Endothelial cell (in vitro differentiated cells): ENCODE measurements at regions not wholly inside any gene's neighbourhood (a gene's known extent, or its start where the extent isn't known, plus 50 kb on each side); places are given as distances from the start of the nearest gene placed in this dataset.

ENCODE experiments used
- DNase-seq: peaks from one replicate; pipeline ENCODE4 v3.0.0; 2021; ENCODE audit warnings: low spot score
- H3K27ac Mint-ChIP-seq: one replicate; pipeline ENCODE4 v1.8.0; 2021; ENCODE audit warnings: mixed read lengths, inconsistent platforms; ENCODE audit not compliant: unreplicated experiment
- H3K27me3 Mint-ChIP-seq: one replicate; pipeline ENCODE4 v1.8.0; 2021; ENCODE audit warnings: mild to moderate bottlenecking, moderate library complexity, mixed read lengths, inconsistent platforms; ENCODE audit not compliant: unreplicated experiment
- H3K36me3 Mint-ChIP-seq: one replicate; pipeline ENCODE4 v1.8.0; 2021; ENCODE audit warnings: mild to moderate bottlenecking, low read depth, mixed read lengths, inconsistent platforms; ENCODE audit not compliant: unreplicated experiment
- H3K4me1 Mint-ChIP-seq: one replicate; pipeline ENCODE4 v1.8.0; 2021; ENCODE audit warnings: mild to moderate bottlenecking, mixed read lengths, inconsistent platforms; ENCODE audit not compliant: unreplicated experiment
- H3K4me3 Mint-ChIP-seq: one replicate; pipeline ENCODE4 v1.8.0; 2021; ENCODE audit warnings: mild to moderate bottlenecking, mixed read lengths, inconsistent platforms; ENCODE audit not compliant: unreplicated experiment
- H3K9me3 Mint-ChIP-seq: one replicate; pipeline ENCODE4 v1.8.0; 2021; ENCODE audit warnings: mixed read lengths, inconsistent platforms; ENCODE audit not compliant: unreplicated experiment
- CTCF ChIP-seq: fragments of 200-600 bp; sonication (generic); IDR thresholded peaks from one replicate; pipeline ENCODE4 v1.5.0; 2021; ENCODE audit warnings: antibody characterized with exemption; ENCODE audit not compliant: unreplicated experiment

DNA sequence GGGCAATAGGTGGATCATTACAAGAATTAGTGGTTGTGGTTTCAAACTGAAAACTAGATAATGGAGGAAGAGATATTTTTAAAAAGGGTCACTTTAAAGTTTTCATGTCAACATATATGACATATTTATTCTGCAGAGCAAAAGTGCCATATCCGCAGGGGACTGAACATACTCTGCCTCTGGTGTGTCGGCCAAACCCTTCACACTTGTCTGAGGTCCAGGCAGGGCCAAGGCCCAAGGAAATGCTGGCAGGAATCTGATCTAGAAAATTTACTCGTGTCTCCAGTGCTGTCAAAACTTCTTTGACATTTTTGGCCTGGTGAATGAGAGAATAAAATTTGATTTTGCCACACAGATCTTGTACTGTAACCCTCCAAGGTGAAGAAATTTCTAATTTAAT lies 562.3 kb downstream of the CCSER2 start:
- Mint-ChIP-seq H3K4me1 (no peaks in the 10 kb centered on the region), H3K4me3 (no peak overlapping the region), H3K36me3 (no peaks in the 10 kb centered on the region), H3K27me3 (peaks cover 2% of the 10 kb centered on the region), H3K27ac (no peak overlapping the region), H3K9me3 (no peaks in the 10 kb centered on the region)
- no peak for TF ChIP-seq CTCF
- no peak for DNase-seq

DNA sequence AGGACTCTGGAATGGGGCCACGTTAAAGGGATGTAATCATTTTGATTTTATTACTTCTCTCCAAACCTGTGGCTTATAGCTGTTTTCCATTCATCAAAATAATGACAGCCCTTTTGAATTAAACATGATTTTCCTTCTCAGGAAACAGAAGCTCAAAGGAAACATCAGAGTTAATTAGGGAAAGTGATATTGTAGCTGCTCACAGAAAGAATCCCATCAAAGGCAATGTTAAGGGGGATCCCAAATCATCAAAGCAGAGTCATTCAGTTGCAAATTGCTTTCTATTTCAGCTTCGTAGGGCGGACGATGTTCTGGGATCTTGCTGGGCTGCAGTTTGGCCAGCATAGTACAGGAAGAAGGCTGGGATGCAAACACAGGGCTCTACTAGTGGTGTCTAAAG lies 563.2 kb downstream of the CCSER2 start:
- H3K4me1 Mint-ChIP-seq = no peaks in the 10 kb centered on the region
- H3K27ac Mint-ChIP-seq = no peak overlapping the region
- H3K27me3 Mint-ChIP-seq = peaks cover 2% of the 10 kb centered on the region

DNA sequence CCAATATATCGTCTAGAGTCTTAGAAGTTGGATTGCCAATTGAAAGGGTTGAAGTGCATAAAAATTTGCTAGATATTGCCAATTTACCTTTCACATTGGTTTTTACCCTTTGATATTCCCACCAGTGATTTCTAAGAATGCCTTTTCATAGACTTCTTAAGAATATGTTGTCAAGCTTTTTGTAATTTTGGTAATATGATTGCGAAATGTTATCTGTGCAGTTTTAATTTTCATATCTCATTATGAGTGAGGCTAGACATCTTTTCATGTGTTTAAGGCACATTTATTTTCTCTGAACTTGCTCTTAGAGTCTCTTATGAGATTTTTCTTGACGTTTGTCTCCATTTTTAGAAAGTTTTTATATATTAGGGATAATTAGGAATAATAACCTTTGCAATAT lies 567.2 kb downstream of the CCSER2 start:
- no peak overlapping the region for H3K4me3 Mint-ChIP-seq
- no peak for TF ChIP-seq CTCF
- H3K4me1 Mint-ChIP-seq = no peaks in the 10 kb centered on the region
- no peaks in the 10 kb centered on the region for H3K36me3 Mint-ChIP-seq
- no peak for DNase-seq
- H3K27me3 Mint-ChIP-seq = peaks cover 4% of the 10 kb centered on the region
- H3K9me3 Mint-ChIP-seq = no peaks in the 10 kb centered on the region
- no peak overlapping the region for H3K27ac Mint-ChIP-seq

More for the DNA sequence above, 563.2 kb downstream of the CCSER2 start:
- TF ChIP-seq CTCF = no peak
- H3K36me3 Mint-ChIP-seq = no peaks in the 10 kb centered on the region
- no peaks in the 10 kb centered on the region for H3K9me3 Mint-ChIP-seq
- no peak overlapping the region for H3K4me3 Mint-ChIP-seq
- DNase-seq = no peak

- H3K36me3 Mint-ChIP-seq = no peaks in the 10 kb centered on the region
- no peaks in the 10 kb centered on the region for H3K4me1 Mint-ChIP-seq
- peaks cover 4% of the 10 kb centered on the region for H3K27me3 Mint-ChIP-seq
- no peak overlapping the region for H3K4me3 Mint-ChIP-seq
- no peaks in the 10 kb centered on the region for H3K9me3 Mint-ChIP-seq
- no peak for TF ChIP-seq CTCF
- no peak overlapping the region for H3K27ac Mint-ChIP-seq
- DNase-seq = no peak
Observed at GRCh38 chr10:84896909-84897308, 568.5 kb downstream of the CCSER2 start.

DNA sequence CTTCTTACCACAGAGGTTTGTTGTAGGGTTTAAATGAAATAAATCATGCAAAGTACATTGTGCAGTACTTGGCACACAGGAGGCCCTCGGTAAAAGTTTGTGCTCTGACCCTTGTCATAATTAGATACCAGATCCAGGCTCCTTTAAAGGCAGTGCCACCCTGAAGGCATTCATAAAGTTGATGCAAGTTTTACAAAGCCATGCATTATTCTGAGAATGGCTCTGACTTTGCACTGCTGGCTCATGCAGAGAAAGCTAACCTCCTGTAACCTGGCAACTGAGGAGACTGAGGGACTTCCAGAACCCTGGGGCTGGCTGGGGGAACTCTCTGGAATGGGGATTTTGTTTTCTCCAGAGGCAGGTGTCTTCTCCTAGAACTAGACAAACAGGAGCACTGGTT lies 570.9 kb downstream of the CCSER2 start:
- no peak for DNase-seq
- Mint-ChIP-seq H3K9me3 (no peaks in the 10 kb centered on the region), H3K4me1 (no peaks in the 10 kb centered on the region), H3K36me3 (no peaks in the 10 kb centered on the region), H3K4me3 (no peak overlapping the region), H3K27ac (no peak overlapping the region), H3K27me3 (peaks cover 2% of the 10 kb centered on the region)
- TF ChIP-seq CTCF = no peak
